NCI-H510A treated with DMSO at 0.1 percent for 48 hours (cell line): ENCODE measurements at regions not wholly inside any gene's neighbourhood (a gene's known extent, or its start where the extent isn't known, plus 50 kb on each side); places are given as distances from the start of the nearest gene placed in this dataset.

ENCODE experiments used
- DNase-seq: peaks from one replicate; lab custom pipeline; 2025; lab: John Stamatoyannopoulos, UW

DNA sequence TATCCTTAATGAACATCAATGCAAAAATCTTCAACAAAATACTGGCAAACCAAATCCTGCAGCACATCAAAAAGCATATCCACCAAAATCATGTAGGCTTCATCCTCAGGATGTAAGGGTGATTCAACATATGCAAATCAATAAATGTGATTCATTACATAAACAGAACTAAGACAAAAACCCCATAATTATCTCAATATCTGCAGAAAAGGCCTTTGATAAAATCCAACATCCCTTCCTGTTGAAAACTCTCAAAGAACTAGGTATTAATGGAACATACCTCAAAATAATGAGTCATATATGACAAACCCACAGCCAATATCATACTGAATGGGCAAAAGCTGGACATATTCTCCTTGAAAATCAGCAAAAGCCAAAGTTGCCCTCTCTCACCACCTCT lies 54.6 kb upstream of the DEPDC1 start:
- no peak for DNase-seq

DNA sequence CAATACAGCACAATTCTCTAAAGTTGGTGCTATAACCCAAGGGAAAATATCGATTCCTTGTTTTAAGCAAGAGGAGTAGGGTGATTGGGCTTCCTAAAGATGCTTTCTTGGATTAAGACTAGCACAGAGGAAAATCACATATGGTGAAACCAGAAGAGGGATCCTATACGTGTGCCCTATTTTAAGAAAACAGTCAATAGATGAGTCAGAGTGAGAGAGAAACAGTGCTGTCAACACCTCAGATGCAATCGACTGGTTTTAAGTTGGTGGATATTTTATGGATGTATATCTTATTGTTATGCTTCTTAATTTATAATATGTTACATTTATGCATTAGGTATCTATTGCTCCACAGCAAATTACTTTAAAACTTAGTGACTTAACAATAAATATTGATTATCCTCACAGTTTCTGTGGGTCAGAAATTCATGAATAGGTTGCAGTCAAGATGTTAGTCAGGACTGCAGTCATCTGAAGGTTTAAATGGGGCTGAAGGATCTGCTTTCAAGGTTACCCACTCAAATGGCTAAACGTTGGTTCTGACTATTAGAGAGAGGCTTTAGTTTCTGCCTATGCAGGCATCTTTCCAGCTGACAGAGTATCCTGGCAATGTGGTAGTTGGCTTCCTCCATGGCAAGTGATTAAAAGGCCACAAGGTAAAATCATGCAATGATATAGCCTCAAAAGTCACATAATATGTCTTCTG lies 61.6 kb upstream of the DEPDC1 start:
- DNase-seq, result no peak

DNA sequence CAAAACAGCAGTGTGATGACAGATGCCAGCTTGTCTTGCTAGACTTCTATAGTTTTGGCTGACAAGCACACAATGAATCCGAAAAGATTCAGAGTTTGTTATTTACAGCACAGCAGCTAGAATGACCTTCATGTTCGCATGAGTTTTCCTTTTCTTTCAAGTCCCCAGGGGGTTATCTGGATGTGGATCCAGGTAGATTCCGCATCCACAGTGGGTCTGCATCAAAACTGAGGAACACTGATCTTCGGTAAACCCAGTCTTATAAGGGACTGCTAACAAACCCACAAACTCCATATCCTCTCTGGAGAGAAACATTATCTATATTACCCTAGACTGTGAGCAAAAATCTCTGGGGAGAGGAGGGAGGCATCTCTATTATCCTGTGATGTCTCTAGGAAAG lies 69.0 kb upstream of the DEPDC1 start:
- DNase-seq, result no peak

DNA sequence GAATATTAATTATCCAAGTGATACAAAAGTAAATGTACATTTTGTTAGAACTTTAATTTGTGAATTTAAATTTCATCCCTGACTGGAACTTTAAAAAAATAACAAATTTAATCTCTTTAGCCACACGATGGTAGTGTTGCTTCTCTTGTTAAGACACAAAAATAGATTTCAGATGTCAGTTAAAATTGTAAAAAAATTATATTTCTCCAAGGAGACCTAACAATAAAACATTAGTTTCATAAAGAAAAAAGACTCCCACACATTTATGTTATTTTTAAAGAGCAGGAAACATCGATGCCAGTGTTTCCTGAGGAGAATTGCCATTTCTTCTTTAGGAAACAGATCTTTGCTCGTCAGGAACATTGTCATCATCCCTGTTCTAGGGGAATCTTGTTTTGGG lies 74.0 kb upstream of the DEPDC1 start:
- DNase-seq, result no peak

DNA sequence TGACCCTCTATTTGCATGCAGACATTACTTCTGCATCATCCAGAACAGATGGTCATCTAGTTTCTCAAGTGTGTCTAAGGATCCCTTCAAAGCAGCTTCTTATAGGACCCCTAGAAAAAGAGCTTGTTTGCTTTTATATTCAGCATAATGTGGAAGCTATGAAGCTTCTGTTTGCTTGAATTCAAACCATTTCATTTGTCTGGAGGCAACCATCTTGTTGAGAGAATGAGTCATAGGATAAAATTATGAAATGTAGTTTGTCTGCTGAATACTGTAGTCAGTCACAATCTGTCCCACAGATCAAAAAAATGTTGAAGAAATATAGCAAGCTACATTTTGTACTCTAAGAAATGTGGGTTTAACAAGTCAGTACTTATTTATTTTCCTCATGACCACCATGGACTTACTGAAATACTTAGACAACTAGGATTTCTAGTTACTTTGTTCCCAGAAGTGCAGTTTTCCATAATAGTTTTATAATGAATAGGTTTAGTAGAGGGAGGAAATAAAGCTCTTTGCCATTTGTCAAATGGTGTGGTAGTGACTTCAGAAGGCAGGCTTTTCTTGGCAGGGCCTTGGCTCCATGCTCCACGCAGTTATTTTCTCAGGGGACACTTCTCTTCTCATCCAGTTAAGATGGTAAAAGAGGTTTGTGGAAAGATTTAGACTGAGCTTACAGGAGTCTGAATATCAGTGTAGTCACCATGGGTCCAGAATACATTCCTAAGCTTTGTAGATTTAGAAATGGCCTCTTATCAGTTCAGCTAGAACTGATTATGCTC lies 74.8 kb upstream of the DEPDC1 start:
- no peak for DNase-seq

DNA sequence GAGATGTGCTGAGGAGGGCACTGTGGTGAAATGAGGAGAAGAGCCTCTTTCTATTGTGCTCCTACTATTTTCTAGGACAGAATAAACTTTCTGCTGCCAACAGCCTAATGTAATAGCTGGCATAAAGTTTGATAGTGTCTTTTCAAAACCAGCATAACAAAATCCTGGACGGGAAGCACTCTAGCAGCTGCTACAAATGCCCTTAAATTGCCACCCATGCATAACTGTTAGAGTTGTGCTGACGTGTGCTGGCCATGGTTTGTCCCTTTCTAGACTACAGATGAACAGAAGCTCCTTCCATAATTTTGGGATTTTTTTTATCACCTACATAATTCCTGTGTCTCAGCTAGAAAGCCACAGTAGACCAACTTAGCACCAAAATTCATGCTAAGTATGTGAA lies 88.5 kb upstream of the DEPDC1 start:
- peak; percentile 98 for DNase-seq

DNA sequence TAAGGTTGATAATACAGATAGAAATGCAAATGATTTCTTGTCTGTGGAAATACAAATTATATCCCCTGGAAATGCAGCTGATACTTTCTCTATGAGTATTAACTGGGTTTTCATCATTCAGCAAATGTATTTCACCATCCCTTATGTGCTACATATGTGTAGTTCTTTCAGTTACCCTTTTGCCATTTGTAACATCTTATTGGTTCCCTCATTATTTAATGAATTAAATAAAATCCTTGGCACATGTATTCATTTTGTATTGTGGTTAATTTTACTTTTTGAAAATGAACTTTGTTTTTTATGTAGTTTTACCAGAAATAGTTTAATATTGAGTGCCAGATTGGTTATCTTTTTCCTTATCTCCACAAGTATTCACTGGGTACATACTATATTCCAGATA lies 89.9 kb upstream of the DEPDC1 start:
- no peak for DNase-seq

DNA sequence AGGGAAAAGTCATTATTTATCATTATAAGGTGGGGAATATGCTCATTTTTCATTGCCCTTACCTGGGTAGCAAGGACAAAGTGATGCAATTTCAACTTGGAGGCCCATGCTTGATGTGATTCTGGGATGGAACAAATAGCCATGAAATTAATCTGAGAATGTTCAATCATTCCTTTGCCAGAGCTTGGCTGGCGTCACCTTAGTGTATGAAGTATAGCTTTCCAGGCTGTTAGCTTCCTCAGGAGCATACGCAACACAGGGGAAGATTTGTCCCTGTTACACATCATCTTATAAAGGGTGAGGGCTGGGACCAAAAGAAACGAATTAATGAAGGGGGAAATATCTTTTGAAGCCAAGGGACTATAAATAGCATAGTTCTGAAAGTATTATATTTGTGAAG lies 91.4 kb upstream of the DEPDC1 start:
- DNase-seq, result no peak

DNA sequence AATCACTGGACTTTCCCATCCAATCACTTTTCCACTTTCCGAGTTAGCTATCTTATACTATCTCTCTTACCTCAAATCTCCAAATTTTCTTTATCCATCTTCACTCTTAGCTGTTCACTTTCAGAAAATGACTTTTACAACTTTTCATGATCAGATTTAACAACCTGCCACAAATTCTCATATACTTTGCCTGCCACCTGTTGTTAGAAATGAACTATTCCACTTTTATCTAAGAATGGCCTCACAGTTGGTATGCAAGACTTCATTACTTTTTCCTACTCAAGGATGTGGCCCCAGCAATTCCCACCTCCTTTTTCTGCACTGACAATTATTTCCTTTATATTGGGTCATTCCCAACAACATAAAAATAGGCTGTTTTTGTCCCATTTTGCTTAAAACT lies 93.6 kb upstream of the DEPDC1 start:
- DNase-seq, result no peak

DNA sequence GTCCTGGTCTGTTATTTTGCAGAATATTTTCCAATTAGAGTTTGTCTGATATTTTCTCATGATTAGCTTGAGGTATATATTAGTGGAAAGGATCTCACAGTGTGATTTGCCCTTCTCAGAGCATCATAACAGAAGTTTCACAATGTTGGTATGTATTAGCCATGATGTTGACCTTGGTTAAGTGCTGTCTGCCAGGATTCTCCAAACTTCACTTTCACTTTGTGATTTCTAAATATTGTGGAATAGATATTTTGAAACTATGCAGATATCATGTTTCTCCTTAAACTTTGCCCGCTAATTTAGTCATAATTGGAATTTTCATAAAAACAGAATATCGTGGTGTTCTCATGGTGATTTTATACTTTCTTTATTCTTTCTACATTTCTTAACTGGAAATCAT lies 98.0 kb upstream of the DEPDC1 start:
- DNase-seq, result no peak

DNA sequence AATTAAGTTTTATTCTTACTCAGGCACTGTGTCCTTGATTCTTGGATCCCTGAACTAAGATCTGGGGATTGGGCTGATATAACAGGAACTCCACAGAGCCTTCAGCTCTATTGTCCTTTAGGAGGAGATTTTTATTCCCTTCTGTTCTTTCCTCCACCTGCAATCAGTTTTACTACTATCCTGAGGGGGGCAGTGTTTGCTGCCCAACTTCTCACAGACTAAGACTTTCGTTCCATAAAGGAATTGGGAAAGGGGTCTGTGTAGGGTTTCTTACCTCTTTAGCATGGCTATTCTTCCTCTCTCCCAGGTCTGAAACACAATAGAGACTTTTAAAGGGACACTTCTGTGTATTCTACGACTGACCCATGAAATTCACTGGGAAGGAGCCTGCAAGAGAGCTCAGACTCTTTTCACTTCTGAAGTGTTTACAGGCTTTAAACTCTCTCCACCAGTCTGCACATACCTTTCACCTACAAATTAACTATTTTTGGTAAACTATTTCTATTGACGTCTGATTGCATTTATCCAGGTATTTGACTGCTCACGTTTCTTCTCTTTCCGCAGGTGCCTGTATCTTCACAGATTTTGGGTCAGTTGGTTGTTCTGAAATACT lies 103.3 kb upstream of the DEPDC1 start:
- peak; percentile 48 for DNase-seq

DNA sequence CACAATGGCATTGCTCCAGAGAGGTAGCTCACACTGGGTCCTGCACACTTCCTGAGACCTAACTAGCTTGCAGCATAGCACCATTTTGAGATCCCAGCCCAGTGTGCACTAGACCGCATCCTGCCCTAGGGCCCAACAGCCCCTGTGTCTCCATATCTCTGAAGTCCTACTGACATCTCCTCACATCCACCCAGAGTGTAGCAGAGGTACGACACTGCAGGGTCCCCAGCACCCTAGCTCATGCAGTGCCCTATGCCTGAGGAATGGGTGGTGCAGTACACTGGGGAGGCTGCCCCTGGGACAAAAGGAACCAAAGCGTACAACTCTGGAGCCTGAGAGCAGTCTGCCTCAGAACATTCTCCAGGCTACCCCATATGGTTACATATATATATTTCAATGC lies 111.4 kb upstream of the DEPDC1 start:
- DNase-seq, result no peak

DNA sequence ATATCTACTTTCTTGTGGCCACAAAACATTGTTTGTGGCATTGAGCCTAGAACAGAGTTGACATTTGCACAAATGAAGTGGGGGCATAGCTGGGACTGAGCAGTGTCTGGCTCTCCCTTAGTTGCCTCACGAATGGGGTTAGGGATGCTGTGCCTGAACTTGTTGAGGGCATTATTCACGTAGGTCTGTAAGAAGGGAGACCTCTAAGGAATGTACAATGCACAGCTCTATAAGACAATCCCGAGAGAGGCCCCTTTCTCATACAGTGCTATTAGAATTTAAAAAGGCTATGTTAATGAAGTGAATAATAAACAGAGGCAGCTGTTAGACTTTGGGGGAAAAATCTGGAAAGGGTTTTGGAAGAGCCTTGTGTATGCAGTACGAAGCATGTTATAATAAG lies 118.4 kb upstream of the DEPDC1 start:
- no peak for DNase-seq

DNA sequence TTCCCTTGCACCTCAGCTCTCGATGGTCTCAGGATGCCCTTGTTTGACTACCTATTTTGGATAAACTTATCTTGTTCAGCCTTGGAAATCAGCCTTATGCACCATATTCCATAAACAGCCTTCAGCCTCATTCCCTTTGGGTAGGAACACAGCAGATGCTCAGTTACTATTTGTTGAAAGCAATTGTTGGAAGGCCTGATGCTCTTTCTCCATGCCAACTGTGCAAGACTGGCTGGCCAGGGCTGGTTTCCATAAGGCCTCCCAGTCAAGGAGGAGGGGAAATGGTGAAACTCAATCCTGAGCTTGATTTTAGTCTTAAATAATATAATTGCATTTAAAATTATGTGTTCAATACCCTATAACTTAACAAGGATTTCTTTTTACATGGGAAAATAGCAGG lies 121.1 kb upstream of the DEPDC1 start:
- DNase-seq, result no peak

DNA sequence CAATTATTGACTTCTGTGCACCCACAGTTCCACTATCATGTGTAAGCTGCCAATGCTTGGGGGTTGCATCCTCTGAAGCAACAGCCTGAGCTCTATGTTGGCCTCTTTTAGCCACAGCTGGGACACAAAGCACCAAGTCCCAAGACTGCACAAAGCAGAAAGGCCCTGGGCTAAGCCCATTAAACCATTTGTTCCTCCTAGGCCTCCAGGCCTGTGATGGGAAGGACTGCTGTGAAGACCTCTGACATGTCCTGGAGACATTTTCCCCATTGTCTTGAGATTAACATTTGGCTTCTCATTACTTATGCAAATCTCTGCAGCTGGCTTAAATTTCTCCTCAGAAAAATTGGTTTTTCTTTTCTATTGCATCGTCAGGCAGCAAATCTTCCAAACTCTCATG lies 123.7 kb upstream of the DEPDC1 start:
- no peak for DNase-seq

DNA sequence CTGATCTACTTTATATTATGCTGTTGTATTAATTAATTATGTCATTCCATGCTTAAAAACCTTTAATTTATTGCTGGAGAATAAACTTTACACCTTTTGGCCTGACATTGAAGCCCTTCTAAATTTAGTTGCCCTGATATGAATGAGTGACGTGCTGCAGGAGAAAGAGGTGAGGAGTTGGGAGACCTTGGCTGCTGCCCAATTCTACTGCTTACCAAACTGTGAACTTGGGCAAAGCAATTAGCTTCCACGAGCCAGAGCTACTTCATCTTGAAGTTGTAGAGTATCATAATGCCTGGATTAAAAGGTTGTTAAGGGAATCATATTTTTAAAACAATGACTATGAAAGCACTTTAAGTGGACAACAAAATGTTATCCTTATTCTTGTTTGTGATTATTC lies 126.8 kb upstream of the DEPDC1 start:
- no peak for DNase-seq

DNA sequence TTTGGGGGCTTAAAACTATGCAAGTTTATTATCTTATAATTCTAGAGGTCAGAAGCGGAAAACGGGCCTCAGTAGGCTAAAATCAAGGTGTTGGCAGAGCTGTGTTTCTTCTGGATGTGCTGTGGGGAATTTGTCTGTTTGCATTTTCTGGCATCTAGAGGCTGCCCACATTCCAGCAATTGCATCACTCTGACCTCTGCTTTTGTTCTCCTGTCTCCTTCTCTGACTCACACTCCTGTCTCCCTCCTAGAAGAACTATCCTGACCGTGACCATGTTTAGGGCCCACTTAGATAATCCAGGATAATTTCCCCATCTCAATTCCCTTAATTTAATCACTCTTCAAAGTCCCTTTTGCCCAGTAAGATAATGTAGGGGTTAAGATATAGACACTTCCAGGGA lies 127.4 kb upstream of the DEPDC1 start:
- DNase-seq, result no peak

DNA sequence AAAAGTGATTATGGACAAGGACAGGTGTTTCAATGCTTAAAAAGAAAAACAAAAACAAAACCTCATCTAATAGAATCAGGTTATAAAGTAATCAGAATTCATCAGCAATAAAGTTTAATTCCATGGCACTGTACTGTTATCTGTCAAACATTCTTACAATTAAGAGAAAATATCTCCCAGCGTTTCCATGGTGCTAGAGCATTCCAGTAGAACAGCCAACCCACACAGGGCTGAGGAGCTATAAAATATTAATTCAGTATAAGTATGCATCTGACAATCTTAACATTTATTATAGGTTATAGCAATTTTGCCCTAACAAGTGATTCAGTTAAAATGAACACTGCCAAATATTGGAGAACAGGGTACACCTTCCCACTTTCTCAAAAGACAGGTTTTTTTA lies 128.7 kb upstream of the DEPDC1 start:
- no peak for DNase-seq

DNA sequence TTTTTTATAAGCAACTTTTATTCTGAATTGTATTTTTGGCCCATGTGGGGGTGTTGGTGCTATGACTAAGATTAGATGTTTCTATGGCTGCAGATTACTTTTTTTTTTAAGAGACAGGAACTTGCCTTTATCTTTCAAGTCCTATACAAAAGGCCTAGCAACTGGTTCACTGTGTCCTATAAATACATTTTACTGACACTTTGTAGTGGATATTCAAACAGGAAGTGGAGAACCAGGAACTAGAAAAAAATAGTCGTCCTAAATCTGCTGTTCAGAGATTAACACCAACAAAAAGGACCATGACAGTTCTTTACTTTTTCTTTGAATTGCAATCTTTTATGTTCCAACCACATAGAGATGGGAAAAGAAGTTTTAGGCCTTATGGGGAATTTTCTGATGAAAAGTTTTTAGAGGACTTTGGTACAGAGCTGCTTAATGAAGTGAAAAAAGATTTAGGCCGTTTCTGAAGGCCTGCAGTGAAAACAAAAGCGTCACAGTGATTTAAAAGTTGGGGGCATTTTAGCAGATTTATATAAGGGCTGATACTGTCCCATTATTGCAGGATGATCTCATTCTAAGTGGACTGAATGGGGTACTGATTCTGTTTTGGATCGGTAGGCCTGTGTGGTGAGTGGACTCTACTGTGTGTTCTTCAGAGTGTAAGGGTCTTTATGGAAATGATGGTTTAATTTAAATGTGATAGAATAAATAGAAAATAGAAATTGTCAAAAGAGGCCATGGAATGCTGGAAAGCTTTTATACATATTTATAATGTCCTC lies 136.4 kb upstream of the DEPDC1 start:
- DNase-seq, result no peak

DNA sequence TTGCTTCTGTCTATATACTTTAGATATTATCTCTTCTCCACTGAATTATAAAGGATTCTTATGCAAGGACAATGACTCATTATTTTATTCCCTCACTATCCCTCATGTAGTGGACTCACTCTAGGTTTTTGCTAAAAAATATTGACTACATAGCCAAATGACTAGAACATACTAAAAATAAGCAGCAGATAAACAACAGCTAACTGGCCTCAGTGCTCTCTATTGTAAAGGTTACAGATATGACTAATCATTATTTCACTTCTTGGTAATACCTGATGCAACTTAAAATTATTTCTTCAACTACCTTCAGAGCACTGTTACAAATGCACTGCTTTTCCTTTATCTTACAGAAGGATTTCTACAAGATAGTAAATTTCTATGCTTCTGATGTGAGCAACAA lies 147.6 kb upstream of the DEPDC1 start:
- no peak for DNase-seq

DNA sequence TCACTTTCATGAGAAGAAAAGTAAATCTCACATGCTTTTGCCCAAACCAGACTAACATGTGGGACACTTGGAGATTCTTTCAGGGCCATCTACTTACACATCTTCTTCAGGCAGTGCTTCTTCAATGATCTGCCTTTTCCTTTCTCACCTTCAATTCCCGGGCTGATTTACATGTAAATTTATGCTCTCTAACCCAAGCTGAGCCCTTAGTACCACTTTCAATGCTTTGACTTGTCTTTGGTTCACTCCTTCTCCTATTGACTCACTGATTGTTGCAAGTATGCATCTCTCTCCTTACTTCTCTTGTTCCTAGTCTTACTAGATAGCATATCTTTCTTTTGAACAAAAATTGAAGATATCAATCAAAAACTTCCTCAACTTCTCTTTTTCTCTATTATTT lies 154.2 kb upstream of the DEPDC1 start:
- DNase-seq, result no peak

DNA sequence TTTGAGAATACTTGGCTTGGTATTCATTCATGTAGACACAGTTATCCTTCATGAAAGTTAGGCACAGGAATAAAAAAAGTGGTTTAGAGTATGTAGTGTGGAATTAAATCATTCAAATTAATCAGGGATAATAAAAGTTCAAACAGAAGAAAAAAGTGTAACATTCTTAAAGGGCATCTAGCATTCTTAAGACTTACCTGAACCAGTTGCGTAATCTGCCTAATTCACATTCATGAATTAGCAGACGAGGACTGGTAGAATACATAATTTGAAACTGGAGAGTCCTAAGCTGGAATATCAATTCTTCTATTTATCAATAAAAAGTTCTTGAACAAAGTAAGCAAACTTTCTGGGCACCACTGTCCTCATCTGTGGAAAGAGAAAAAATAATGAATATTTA lies 157.0 kb upstream of the DEPDC1 start:
- no peak for DNase-seq

DNA sequence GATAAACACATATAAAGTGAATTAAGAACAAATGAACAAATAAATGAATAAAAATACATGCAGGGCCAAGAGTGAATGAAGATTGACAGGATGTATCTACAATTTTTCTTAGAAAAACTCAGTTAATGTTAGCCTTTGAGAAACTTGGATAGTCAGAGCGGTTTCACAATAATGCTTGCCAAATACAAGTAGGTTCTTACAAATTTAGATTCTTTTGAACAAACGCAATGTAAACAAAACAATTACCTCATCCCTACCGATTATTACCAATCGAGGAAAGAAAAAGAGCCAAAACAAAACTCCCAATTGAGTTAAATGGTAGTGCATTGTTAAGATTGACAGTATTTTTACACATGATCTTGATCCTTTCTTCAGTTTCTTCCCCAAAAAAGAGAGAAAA lies 176.9 kb upstream of the DEPDC1 start:
- no peak for DNase-seq
